Esophagus squamous epithelium (tissue), 5 donors: ENCODE measurements at regions not wholly inside any gene's neighbourhood (a gene's known extent, or its start where the extent isn't known, plus 50 kb on each side); places are given as distances from the start of the nearest gene placed in this dataset.

ENCODE experiments used
- DNase-seq: peaks from one replicate; lab custom pipeline; 2025; lab: John Stamatoyannopoulos, UW
- H3K27ac ChIP-seq, 4 donors: fragments of 200-600 bp; sonication (generic); one replicate each; pipeline ENCODE4 v1.5.1; 2016 to 2019; ENCODE audit warnings: mild to moderate bottlenecking in 1 of 4
- H3K27me3 ChIP-seq, 4 donors: fragments of 200-600 bp; sonication (generic); 1 replicate in 3 of 4; 2 replicates in 1 of 4; pipeline versions ENCODE4 v1.5.1 to v1.6.0; 2017 to 2021; ENCODE audit warnings: antibody characterized with exemption in 1 of 4
- H3K36me3 ChIP-seq, 3 donors: fragments of 200-600 bp; sonication (generic); one replicate each; pipeline ENCODE4 v1.5.1; 2016 to 2019
- H3K4me1 ChIP-seq, 3 donors: fragments of 200-600 bp; sonication (generic); one replicate each; pipeline ENCODE4 v1.5.1; 2017 to 2019
- H3K4me3 ChIP-seq, 4 donors: fragments of 200-600 bp; sonication (generic); 1 replicate in 3 of 4; 2 replicates in 1 of 4; pipeline ENCODE4 v1.5.1; 2016 to 2019; ENCODE audit warnings: mild to moderate bottlenecking in 2 of 4, moderate library complexity in 1 of 4
- H3K9me3 ChIP-seq, 3 donors: fragments of 200-600 bp; sonication (generic); one replicate each; pipeline ENCODE4 v1.5.1; 2016 to 2019
- POLR2A ChIP-seq, 4 donors: fragments of 450-650 bp; IDR thresholded peaks; one replicate each; pipeline ENCODE4 v1.6.1; 2017; ENCODE audit warnings: antibody characterized with exemption in 4 of 4, mild to moderate bottlenecking in 4 of 4, moderate library complexity in 3 of 4
- WGBS, 2 donors: methylation state at CpG; one replicate each; pipeline ENCODE4 v1.1.5; 2018; 5-methylcytosine and 5-hydroxymethylcytosine counted together
- intact Hi-C: fragments of 100-400 bp; cut with DNase I; formaldehyde crosslinking; loops from one replicate; pipeline ENCODE4 v1.15.0; 2022
- TF ChIP-seq, protein P1 (sequence below), 6 experiments: fragments of 450-650 bp in 4 of 6; fragments of 200-600 bp in 2 of 6; sonication (generic) in 2 of 6; IDR thresholded peaks; one replicate each; pipeline ENCODE4 v1.5.1; 2016 to 2019; ENCODE audit warnings: antibody characterized with exemption in 6 of 6, mild to moderate bottlenecking in 4 of 6, moderate library complexity in 4 of 6
- donor health status: DM: yes; HTN: yes; CAD: no.

DNA sequence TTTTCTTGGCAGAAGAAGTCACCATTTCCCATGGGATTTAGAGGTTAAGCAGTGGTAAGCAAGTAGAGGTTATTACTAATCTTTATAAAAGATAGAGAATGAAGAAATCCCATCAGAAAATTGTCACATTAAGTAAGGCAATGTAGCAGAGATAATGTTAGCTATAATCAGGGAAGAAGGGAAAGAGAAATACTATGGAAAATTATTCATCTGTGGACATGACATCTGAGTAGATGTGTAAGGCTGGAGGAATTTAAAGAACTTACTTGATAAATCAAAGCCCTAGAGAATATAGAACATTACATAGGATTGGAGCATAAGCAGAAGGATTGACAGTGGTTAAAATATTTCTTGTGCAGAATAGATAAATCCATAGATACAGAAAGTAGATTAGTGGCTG lies 553.1 kb upstream of the CBLB start:
- no peak for TF ChIP-seq POLR2A (IDR thresholded peaks at IDR 0.05)
- TF ChIP-seq, protein P1, sequence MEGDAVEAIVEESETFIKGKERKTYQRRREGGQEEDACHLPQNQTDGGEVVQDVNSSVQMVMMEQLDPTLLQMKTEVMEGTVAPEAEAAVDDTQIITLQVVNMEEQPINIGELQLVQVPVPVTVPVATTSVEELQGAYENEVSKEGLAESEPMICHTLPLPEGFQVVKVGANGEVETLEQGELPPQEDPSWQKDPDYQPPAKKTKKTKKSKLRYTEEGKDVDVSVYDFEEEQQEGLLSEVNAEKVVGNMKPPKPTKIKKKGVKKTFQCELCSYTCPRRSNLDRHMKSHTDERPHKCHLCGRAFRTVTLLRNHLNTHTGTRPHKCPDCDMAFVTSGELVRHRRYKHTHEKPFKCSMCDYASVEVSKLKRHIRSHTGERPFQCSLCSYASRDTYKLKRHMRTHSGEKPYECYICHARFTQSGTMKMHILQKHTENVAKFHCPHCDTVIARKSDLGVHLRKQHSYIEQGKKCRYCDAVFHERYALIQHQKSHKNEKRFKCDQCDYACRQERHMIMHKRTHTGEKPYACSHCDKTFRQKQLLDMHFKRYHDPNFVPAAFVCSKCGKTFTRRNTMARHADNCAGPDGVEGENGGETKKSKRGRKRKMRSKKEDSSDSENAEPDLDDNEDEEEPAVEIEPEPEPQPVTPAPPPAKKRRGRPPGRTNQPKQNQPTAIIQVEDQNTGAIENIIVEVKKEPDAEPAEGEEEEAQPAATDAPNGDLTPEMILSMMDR (IDR thresholded peaks at IDR 0.05) = no peak
- H3K4me1 ChIP-seq = peaks cover 3 to 33% (median 3%) of the 10 kb centered on the region in 3 donors
- H3K36me3 ChIP-seq = no peaks in the 10 kb centered on the region
- H3K27ac ChIP-seq = no peak overlapping the region
- no peaks in the 10 kb centered on the region for H3K9me3 ChIP-seq
- no peak for DNase-seq
- no peak overlapping the region for H3K4me3 ChIP-seq
- intact Hi-C loops = no loop called here
- H3K27me3 ChIP-seq = no peaks in the 10 kb centered on the region

DNA sequence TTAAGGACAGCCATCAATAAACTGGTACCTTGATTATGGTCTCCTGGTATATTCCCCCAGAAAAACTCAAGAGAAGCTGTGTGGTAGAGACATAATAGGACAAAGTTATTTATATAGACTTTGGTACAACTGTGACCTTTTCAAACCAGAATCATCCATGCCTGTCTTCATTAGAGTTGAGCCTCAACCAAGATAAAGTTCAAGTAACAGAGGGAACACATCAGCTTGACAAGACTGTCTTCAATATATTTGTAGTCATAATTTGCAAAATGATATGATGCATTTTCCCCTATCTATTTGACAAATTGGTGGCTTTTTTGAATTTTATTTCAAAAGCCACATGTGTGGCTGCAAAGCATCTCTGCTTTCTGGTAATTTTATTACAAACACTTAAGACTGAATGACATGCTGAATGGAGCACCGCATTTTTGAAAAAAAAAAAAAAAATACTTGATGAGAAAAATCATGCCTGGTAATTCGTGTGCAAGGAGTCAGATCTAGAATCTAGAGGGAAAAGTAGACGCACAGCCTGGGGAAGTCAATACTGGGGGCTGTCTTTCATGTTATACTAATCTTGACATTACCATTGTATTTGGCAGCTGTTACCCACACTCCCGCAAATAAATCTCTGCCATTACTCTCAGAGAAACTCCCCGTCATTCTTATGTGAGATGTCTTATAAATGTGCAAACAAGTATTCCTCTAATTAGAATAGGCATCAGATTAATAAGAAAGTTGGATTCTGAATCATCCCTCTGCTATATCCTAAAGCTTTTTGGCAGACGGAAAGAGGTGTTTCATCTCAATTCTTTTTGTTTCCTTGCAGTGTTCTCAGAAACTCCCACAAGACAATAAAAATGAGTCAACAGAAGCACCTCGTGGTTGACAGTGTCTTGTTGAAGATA lies 554.8 kb upstream of the CBLB start:
- 21 to 24% methylated on average over 7 of the region's 7 CpGs for WGBS, 2 donors
- DNase-seq = no peak
- Histone ChIP-seq H3K4me1 (peaks cover 6 to 39% (median 8%) of the 10 kb centered on the region in 3 donors), H3K27me3 (no peaks in the 10 kb centered on the region), H3K27ac (no peak overlapping the region), H3K4me3 (no peak overlapping the region), H3K9me3 (no peaks in the 10 kb centered on the region), H3K36me3 (no peaks in the 10 kb centered on the region)
- intact Hi-C loops = no loop called here
- no peak for TF ChIP-seq POLR2A (IDR thresholded peaks at IDR 0.05)
- TF ChIP-seq, protein P1 (IDR thresholded peaks at IDR 0.05) = no peak

DNA sequence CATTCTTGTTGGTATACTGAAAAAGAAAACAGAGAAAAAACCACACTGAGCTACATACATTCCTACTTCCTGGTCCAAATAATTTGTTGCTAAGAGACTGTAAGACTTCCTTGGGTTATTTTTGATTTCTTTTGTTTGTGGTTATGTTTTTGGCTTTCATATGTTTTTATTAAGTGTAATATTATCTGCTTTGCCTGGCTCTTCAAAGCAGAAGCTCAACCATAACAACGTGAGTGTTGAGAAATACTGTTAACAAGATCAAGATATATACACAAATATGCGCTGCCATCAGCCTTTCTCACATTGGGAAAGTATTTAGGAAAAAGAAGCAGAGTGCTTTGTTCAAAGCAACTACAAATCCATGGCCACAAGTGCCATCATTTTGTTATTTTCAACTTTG lies 556.2 kb upstream of the CBLB start:
- intact Hi-C loops = no loop called here
- Histone ChIP-seq H3K27me3 (no peaks in the 10 kb centered on the region), H3K4me1 (peaks cover 6 to 46% (median 8%) of the 10 kb centered on the region in 3 donors), H3K27ac (no peak overlapping the region), H3K4me3 (no peak overlapping the region), H3K9me3 (no peaks in the 10 kb centered on the region), H3K36me3 (no peaks in the 10 kb centered on the region)
- WGBS, 2 donors = 31 to 48% methylated on average over 2 of the region's 2 CpGs
- DNase-seq = no peak
- no peak for TF ChIP-seq POLR2A (IDR thresholded peaks at IDR 0.05)
- TF ChIP-seq, protein P1 (IDR thresholded peaks at IDR 0.05) = no peak

DNA sequence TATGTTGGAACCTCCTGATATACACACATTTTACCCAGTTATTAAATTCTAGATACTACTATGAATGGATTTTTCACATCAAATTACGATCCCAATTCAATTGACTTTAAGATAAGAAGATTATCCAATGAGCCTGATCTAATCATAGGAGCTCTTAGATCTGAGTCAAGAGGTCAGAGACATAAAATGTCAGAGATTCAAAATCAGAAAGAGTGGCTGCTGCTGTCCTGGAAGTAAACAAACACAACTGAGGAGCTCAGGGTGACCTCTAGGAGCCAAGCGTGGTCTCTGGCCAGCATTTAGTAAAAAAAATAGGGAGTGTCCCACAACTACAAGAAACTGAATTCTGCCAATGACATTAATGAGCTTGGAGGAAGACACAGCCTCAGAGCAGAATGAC lies 557.1 kb upstream of the CBLB start:
- DNase-seq = no peak
- Histone ChIP-seq H3K27ac (no peak overlapping the region), H3K27me3 (no peaks in the 10 kb centered on the region), H3K36me3 (no peaks in the 10 kb centered on the region), H3K4me3 (no peak overlapping the region), H3K9me3 (no peaks in the 10 kb centered on the region), H3K4me1 (peaks cover 6 to 46% (median 8%) of the 10 kb centered on the region in 3 donors)
- intact Hi-C loops = no loop called here
- WGBS, 2 donors = 86 to 89% methylated on average over 2 of the region's 2 CpGs
- TF ChIP-seq POLR2A (IDR thresholded peaks at IDR 0.05) = no peak
- TF ChIP-seq, protein P1 (IDR thresholded peaks at IDR 0.05) = no peak

DNA sequence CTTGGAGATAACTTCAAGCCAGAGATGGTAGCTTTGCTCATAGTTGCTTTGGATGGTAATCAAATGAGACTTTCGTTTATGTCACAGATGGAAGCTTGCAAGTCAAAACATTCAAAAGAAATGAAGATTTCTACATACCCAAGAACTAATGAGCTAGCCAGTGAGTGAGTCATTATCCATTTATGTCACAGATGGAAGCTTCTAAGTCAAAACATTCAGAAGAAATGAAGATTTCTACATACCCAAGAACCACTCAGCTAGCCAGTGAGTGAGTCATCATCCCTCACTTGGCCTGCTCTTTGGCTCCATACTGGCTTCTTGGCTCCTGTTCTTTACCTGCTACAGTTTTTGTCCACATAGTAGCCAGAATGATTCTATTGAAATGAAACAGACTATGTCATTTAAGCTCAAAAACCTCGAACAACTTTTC lies 559.8 kb upstream of the CBLB start:
- no peaks in the 10 kb centered on the region for H3K27me3 ChIP-seq
- no peak overlapping the region for H3K4me3 ChIP-seq
- DNase-seq = no peak
- no peaks in the 10 kb centered on the region for H3K9me3 ChIP-seq
- no peaks in the 10 kb centered on the region for H3K36me3 ChIP-seq
- peaks cover 6 to 41% (median 8%) of the 10 kb centered on the region in 3 donors for H3K4me1 ChIP-seq
- intact Hi-C loops = no loop called here
- WGBS, 2 donors = 10 to 18% methylated on average over 2 of the region's 2 CpGs
- peak overlapping the region in 2 of 4 donors; percentile 5 to 41 for H3K27ac ChIP-seq
- TF ChIP-seq, protein P1 (IDR thresholded peaks at IDR 0.05) = no peak
- no peak for TF ChIP-seq POLR2A (IDR thresholded peaks at IDR 0.05)
